ENCODE measurements at regions not wholly inside any gene's neighbourhood (a gene's known extent, or its start where the extent isn't known, plus 50 kb on each side); places are given as distances from the start of the nearest gene placed in this dataset.

DNA sequence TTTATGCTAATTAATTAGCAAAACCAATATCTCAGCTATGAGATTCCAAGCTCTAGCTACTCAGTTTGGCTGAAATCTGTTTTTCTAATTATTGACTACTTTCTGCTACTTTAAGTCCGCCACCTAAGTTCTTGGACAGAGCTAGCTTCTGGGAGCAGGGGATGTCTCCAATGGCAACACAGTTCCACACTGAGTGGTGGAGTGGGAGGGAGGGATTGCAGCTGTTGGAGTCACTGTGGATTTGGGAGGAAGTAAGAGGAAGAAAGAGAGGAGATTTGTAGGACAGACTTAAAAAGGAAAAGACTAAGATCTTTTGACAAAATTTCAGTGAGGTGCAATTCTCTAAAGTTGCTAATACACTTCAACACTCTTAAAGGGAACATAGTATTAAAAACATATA is 450.8 kb downstream of the NFIB start:
- Mint-ChIP-seq H3K27me3 (ENCODE audit: low read depth) (no peaks in the 10 kb centered on the region), H3K9me3 (ENCODE audit: insufficient read depth) (no peaks in the 10 kb centered on the region), H3K4me3 (no peak overlapping the region), H3K27ac (no peak overlapping the region), H3K36me3 (ENCODE audit: low read depth) (no peaks in the 10 kb centered on the region), H3K4me1 (ENCODE audit: low read depth) (no peaks in the 10 kb centered on the region)
- ATAC-seq = no peak
- no peak for DNase-seq
- ChIA-PET POLR2A (no interaction called here), CTCF (no interaction called here)

DNA sequence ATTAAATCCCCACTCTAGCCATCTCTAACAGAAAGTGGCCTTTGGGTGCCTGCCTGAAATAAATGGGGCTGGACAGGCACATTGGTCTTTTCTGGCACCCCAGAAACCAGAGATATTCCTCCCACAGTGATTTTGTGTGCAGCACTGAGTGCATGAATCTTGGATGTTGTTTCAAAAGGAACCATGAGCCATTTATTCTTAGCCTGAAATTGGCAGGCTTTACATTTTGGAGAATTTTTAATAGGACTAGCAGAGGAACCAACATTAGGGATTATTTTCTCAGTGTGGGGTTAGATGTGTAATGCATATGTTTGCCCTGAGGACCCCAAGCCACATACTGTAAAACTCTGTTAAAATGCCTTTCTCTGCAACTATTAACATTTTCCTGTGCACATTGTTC is 451.3 kb downstream of the NFIB start:
- ChIA-PET POLR2A (no interaction called here), CTCF (no interaction called here)
- Mint-ChIP-seq H3K27ac (no peak overlapping the region), H3K27me3 (ENCODE audit: low read depth) (no peaks in the 10 kb centered on the region), H3K36me3 (ENCODE audit: low read depth) (no peaks in the 10 kb centered on the region), H3K4me1 (ENCODE audit: low read depth) (no peaks in the 10 kb centered on the region), H3K9me3 (ENCODE audit: insufficient read depth) (no peaks in the 10 kb centered on the region), H3K4me3 (no peak overlapping the region)
- ATAC-seq = no peak
- no peak for DNase-seq

GRCh38 chr9:13860946-13861640 is 452.8 kb downstream of the NFIB start:
- DNase-seq (no peak), ATAC-seq (no peak)
- no peaks in the 10 kb centered on the region for H3K27me3 Mint-ChIP-seq (ENCODE audit: low read depth)
- H3K27ac Mint-ChIP-seq = no peak overlapping the region
- H3K4me1 Mint-ChIP-seq (ENCODE audit: low read depth) = no peaks in the 10 kb centered on the region
- no peaks in the 10 kb centered on the region for H3K9me3 Mint-ChIP-seq (ENCODE audit: insufficient read depth)
- H3K36me3 Mint-ChIP-seq (ENCODE audit: low read depth) = no peaks in the 10 kb centered on the region
- POLR2A ChIA-PET = no interaction called here
- H3K4me3 Mint-ChIP-seq = no peak overlapping the region
- CTCF ChIA-PET = no interaction called here

GRCh38 chr9:13860019-13860418 is 453.9 kb downstream of the NFIB start:
- ATAC-seq (no peak), DNase-seq (no peak)
- Mint-ChIP-seq H3K36me3 (ENCODE audit: low read depth) (no peaks in the 10 kb centered on the region), H3K27ac (no peak overlapping the region), H3K4me1 (ENCODE audit: low read depth) (no peaks in the 10 kb centered on the region), H3K9me3 (ENCODE audit: insufficient read depth) (no peaks in the 10 kb centered on the region), H3K27me3 (ENCODE audit: low read depth) (no peaks in the 10 kb centered on the region), H3K4me3 (no peak overlapping the region)
- ChIA-PET CTCF (no interaction called here), POLR2A (no interaction called here)

DNA sequence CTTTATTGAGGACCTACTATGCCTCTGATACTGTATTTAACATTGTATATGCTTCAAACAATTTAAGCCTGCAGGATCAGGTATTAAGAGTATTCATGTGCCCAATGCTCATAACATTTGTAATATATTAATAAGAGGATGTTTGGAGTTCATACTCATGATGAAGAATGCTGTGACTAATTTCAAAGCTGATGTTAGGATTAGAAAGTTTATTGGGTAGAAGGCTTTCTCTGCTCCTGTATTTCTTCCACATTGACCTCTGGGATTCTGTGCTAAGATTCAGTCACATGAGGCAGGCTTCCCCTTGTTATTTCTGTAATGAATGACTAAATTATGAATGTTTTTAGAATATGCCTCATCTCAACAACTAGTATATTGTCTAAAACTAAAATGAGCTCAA is 456.4 kb downstream of the NFIB start:
- Mint-ChIP-seq H3K9me3 (ENCODE audit: insufficient read depth) (no peaks in the 10 kb centered on the region), H3K4me3 (no peak overlapping the region), H3K36me3 (ENCODE audit: low read depth) (no peaks in the 10 kb centered on the region), H3K4me1 (ENCODE audit: low read depth) (no peaks in the 10 kb centered on the region), H3K27ac (no peak overlapping the region), H3K27me3 (ENCODE audit: low read depth) (no peaks in the 10 kb centered on the region)
- POLR2A ChIA-PET = no interaction called here
- ATAC-seq (no peak), DNase-seq (no peak)
- CTCF ChIA-PET = no interaction called here

DNA sequence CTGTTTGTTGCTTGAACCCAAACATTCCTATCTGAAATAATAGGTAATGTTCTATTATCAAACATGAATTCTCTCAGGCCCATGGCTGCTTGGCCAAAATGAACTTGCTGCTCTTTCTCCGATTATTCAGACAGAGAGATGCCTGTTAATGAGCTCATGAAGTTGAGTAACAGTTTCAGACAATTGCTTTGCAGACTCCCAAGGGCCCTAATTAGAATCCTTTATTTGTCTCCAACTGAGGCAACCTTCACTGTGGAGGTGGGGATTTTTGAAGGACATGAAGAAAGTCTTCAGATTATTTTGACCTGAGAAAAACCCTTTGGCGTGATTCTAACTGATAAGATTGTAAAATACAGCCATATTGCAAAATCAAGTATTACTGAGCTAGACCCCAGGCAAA is 466.7 kb downstream of the NFIB start:
- ChIA-PET POLR2A (no interaction called here), CTCF (no interaction called here)
- no peak for ATAC-seq
- no peak overlapping the region for H3K4me3 Mint-ChIP-seq
- no peaks in the 10 kb centered on the region for H3K27me3 Mint-ChIP-seq (ENCODE audit: low read depth)
- H3K4me1 Mint-ChIP-seq (ENCODE audit: low read depth) = no peaks in the 10 kb centered on the region
- DNase-seq = no peak
- H3K36me3 Mint-ChIP-seq (ENCODE audit: low read depth) = no peaks in the 10 kb centered on the region
- H3K9me3 Mint-ChIP-seq (ENCODE audit: insufficient read depth) = no peaks in the 10 kb centered on the region
- no peak overlapping the region for H3K27ac Mint-ChIP-seq

DNA sequence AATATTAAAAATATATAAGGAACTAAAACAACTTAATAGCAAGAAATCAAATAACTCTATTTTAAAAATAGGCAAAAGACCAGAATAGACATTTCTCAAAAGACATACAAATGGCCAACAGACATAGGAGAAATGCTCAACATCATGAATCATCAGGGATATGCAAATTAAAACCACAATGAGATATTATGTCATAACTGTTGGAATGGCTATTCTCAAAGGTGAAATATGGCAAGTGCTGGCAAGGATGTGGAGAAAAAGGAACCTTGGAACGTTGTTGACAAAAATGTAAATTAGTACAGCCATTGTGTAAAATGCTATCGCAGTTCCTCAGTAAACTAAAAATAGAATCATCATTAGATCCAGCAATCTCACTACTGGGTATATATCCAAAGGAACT is 468.5 kb downstream of the NFIB start:
- Mint-ChIP-seq H3K27ac (no peak overlapping the region), H3K4me1 (ENCODE audit: low read depth) (no peaks in the 10 kb centered on the region), H3K4me3 (no peak overlapping the region), H3K9me3 (ENCODE audit: insufficient read depth) (peaks cover 9% of the 10 kb centered on the region), H3K27me3 (ENCODE audit: low read depth) (no peaks in the 10 kb centered on the region), H3K36me3 (ENCODE audit: low read depth) (no peaks in the 10 kb centered on the region)
- ATAC-seq (no peak), DNase-seq (no peak)
- CTCF ChIA-PET = no interaction called here
- POLR2A ChIA-PET = no interaction called here

DNA sequence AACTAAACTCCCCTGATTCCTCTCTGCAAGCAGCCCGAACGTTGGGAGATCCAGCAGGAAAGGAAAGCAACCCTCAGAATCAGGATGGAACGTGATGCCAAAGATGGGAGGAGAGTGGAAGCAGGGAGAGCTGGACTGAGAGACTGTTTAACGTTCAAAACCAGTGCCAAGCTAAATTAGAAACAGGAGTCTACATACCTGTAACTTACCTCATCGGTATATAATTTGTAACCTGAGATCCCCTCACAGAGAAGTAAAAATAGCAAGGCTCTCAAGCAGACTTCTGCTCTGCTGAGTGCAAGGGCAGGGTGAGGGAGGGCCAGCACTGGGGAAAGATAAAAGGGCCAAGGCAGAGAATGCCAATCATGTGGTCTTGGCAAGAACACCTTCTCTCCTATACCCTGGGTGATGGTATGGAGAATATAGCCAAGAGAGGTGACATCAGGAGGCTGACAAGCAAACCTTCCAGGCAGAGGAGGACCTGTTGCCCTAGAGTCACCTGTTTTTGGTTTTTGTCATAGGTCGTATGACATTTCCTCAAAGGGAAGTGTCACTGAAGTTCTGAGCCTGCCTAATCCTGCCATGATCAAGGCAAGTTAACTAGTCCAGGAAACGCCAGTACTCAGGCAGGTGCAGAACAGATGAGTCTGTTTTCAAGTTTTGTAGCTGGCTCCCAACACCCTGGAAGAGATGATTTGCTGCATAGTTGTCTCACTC is 472.0 kb downstream of the NFIB start:
- Mint-ChIP-seq H3K36me3 (ENCODE audit: low read depth) (no peaks in the 10 kb centered on the region), H3K4me3 (no peak overlapping the region)

DNA sequence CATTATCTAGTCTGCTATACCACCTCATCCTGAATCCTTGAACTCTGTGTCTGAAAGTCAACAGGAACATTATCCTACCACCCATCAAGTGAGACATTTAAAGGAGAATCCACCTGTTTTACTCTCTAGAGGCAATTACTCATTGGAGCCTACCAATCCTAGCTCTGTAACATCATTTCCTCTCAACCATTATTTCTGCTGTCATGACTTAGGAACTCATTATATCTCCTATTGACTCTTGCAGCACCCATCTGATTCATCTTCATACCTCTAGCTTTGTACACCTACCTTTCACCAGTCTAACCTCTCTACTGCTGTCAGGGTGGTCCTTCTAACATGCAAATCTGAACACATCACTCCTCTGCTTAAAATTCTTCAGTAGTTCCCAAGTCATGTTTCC is 481.5 kb downstream of the NFIB start:
- H3K4me3 Mint-ChIP-seq = no peak overlapping the region
- CTCF ChIA-PET = no interaction called here
- peaks cover 15% of the 10 kb centered on the region for H3K9me3 Mint-ChIP-seq (ENCODE audit: insufficient read depth)
- no peak for DNase-seq
- no peaks in the 10 kb centered on the region for H3K4me1 Mint-ChIP-seq (ENCODE audit: low read depth)
- no peaks in the 10 kb centered on the region for H3K27me3 Mint-ChIP-seq (ENCODE audit: low read depth)
- POLR2A ChIA-PET = no interaction called here
- H3K27ac Mint-ChIP-seq = no peak overlapping the region
- no peaks in the 10 kb centered on the region for H3K36me3 Mint-ChIP-seq (ENCODE audit: low read depth)
- no peak for ATAC-seq

More for the DNA sequence above, 472.0 kb downstream of the NFIB start:
- H3K27me3 Mint-ChIP-seq (ENCODE audit: low read depth) = no peaks in the 10 kb centered on the region
- H3K27ac Mint-ChIP-seq = no peak overlapping the region
- no peak for DNase-seq
- ChIA-PET POLR2A (no interaction called here), CTCF (no interaction called here)
- no peak for ATAC-seq
- no peaks in the 10 kb centered on the region for H3K4me1 Mint-ChIP-seq (ENCODE audit: low read depth)
- H3K9me3 Mint-ChIP-seq (ENCODE audit: insufficient read depth) = peaks cover 9% of the 10 kb centered on the region

DNA sequence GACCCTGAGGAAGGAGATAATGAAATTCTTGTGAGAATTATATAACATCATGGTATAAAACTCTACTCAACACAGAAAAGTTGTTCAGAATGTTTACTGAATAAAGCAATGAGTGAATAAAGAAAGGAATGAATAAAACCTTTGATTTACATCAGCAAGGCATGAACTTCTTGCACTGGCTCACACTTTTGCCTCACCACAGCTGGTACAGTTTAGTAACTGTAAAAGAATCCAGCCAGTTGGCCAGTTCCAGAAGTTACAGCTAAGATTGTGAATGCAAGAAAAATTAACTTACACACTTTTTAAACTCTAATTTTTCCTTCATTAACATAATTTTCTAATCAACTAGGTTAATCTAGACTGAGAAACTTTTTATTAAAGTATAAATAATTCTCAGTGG is 490.9 kb downstream of the NFIB start:
- Mint-ChIP-seq H3K27me3 (ENCODE audit: low read depth) (no peaks in the 10 kb centered on the region), H3K4me3 (no peak overlapping the region), H3K4me1 (ENCODE audit: low read depth) (no peaks in the 10 kb centered on the region), H3K9me3 (ENCODE audit: insufficient read depth) (peaks cover 9% of the 10 kb centered on the region), H3K36me3 (ENCODE audit: low read depth) (no peaks in the 10 kb centered on the region), H3K27ac (no peak overlapping the region)
- DNase-seq = no peak
- no peak for ATAC-seq
- POLR2A ChIA-PET = no interaction called here
- CTCF ChIA-PET = no interaction called here

- H3K4me3 Mint-ChIP-seq = no peak overlapping the region
- ATAC-seq (no peak), DNase-seq (no peak)
- no peaks in the 10 kb centered on the region for H3K4me1 Mint-ChIP-seq (ENCODE audit: low read depth)
- no peak overlapping the region for H3K27ac Mint-ChIP-seq
- H3K9me3 Mint-ChIP-seq (ENCODE audit: insufficient read depth) = peaks cover 9% of the 10 kb centered on the region
- ChIA-PET CTCF (no interaction called here), POLR2A (no interaction called here)
- no peaks in the 10 kb centered on the region for H3K27me3 Mint-ChIP-seq (ENCODE audit: low read depth)
- H3K36me3 Mint-ChIP-seq (ENCODE audit: low read depth) = no peaks in the 10 kb centered on the region
Measured at GRCh38 chr9:13817754-13818278, 496.1 kb downstream of the NFIB start.

DNA sequence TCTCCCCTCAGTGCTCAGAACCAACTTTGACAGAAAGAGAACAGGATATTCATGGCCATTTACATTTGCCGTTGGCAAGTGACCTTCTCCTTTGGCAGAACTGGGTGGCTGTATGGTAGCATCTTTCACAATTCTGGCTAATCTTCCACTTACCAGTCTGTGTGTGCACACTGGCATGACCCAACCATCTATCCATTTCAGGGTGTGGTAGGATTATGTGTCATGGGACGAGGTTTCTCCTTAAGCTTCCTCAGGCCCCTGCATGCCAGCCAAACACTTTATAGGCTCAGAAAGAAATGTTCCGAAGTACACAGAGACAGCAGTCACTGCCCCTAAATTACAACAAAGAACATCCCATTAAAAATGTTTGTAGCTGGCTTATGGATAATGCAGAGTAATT is 497.1 kb downstream of the NFIB start:
- ATAC-seq = no peak
- no peaks in the 10 kb centered on the region for H3K36me3 Mint-ChIP-seq (ENCODE audit: low read depth)
- H3K4me3 Mint-ChIP-seq = no peak overlapping the region
- H3K4me1 Mint-ChIP-seq (ENCODE audit: low read depth) = no peaks in the 10 kb centered on the region
- no peaks in the 10 kb centered on the region for H3K27me3 Mint-ChIP-seq (ENCODE audit: low read depth)
- POLR2A ChIA-PET = no interaction called here
- no peak for DNase-seq
- CTCF ChIA-PET = no interaction called here
- H3K9me3 Mint-ChIP-seq (ENCODE audit: insufficient read depth) = peaks cover 9% of the 10 kb centered on the region
- no peak overlapping the region for H3K27ac Mint-ChIP-seq
